Panc1 (cell line): ENCODE measurements at regions not wholly inside any gene's neighbourhood (a gene's known extent, or its start where the extent isn't known, plus 50 kb on each side); places are given as distances from the start of the nearest gene placed in this dataset.

Experiments
- ATAC-seq: fragments of 200-7000 bp; cut with Tn5 transposase; 2 replicates; pipeline ENCODE4 v1.9.1; 2020; ENCODE audit warnings: mild to moderate bottlenecking, moderate library complexity
- BruUV-seq: library from RNA; stranded (reverse); fragments of 400-500 nt; replicated peaks from 2 replicates; lab custom pipeline; 2021; lab: Mats Ljungman, UMichigan
- CTCF ChIA-PET: fragments of 300-600 bp; sonication (Branson Sonifier 250); formaldehyde crosslinking; loops from one replicate; lab custom pipeline; 2022; ENCODE audit warnings: antibody characterized with exemption; lab: Charles Lee
- POLR2A ChIA-PET: fragments of 300-600 bp; sonication (Branson Sonifier 250); formaldehyde crosslinking; loops from one replicate; lab custom pipeline; 2022; ENCODE audit warnings: antibody characterized with exemption; lab: Charles Lee
- DNase-seq: peaks from one replicate; pipeline ENCODE4 v3.0.0-alpha.2; 2010; ENCODE audit warnings: low read depth, low spot score
- H3K27ac ChIP-seq: 2 replicates; pipeline ENCODE4 v1.5.1; 2011; ENCODE audit warnings: mild to moderate bottlenecking, low read length, inconsistent platforms
- H3K27me3 ChIP-seq: fragments of 200-500 bp; sonication (Bioruptor generic); 2 replicates; pipeline ENCODE4 v1.6.0; 2014; ENCODE audit warnings: low read length, inconsistent platforms; ENCODE audit not compliant: control insufficient read depth, insufficient read depth
- H3K36me3 ChIP-seq: fragments of 200-500 bp; sonication (Bioruptor generic); 2 replicates; pipeline ENCODE4 v1.5.1; 2014; ENCODE audit warnings: inconsistent platforms, mild to moderate bottlenecking, low read length, moderate library complexity; ENCODE audit not compliant: control insufficient read depth, insufficient read depth
- H3K4me1 ChIP-seq: 2 replicates; pipeline ENCODE4 v1.5.1; 2011; ENCODE audit warnings: inconsistent platforms, mild to moderate bottlenecking, low read length, moderate library complexity; ENCODE audit not compliant: control insufficient read depth, insufficient read depth
- H3K4me3 ChIP-seq, 2 experiments: 2 replicates each; pipeline ENCODE4 v1.5.1; 2011 to 2012; ENCODE audit warnings: low read depth in 2 of 2, low read length in 2 of 2, mild to moderate bottlenecking in 2 of 2, inconsistent platforms in 1 of 2, moderate library complexity in 1 of 2
- H3K9me3 ChIP-seq: fragments of 200-500 bp; sonication (Bioruptor generic); 2 replicates; pipeline ENCODE4 v1.5.1; 2014; ENCODE audit warnings: low read depth, mild to moderate bottlenecking, inconsistent platforms, low read length, moderate library complexity; ENCODE audit not compliant: control insufficient read depth, insufficient read depth
- CTCF ChIP-seq: fragments of 450-650 bp; IDR thresholded peaks from 2 replicates; pipeline ENCODE4 v1.5.1; 2017; ENCODE audit warnings: mild to moderate bottlenecking
- POLR2AphosphoS5 ChIP-seq: IDR thresholded peaks from 2 replicates; pipeline ENCODE4 v1.6.1; 2012; ENCODE audit warnings: mild to moderate bottlenecking, low read depth, low read length, moderate library complexity
- REST ChIP-seq, 2 experiments: IDR thresholded peaks; 2 replicates each; pipeline ENCODE4 v1.6.1; 2011 to 2012; ENCODE audit warnings: low read depth in 2 of 2, control low read depth in 1 of 2, low read length in 1 of 2, mild to moderate bottlenecking in 1 of 2, moderate library complexity in 1 of 2; ENCODE audit not compliant: insufficient read depth in 1 of 2
- SIN3A ChIP-seq: IDR thresholded peaks from 2 replicates; pipeline ENCODE4 v1.6.1; 2012; ENCODE audit warnings: low read depth, mild to moderate bottlenecking, low read length, moderate library complexity, borderline replicate concordance; ENCODE audit not compliant: insufficient read depth
- TCF7L2 ChIP-seq: IDR thresholded peaks from 2 replicates; pipeline ENCODE4 v1.6.1; 2011; ENCODE audit warnings: mild to moderate bottlenecking, low read depth, low read length, inconsistent platforms
- in situ Hi-C: cut with HindIII; loops from 2 replicates; pipeline ENCODE4 v1.10.0; 2016; ENCODE audit warnings: low sequenced_read_pairs, low pct_unique_long_range_greater_than_20kb
- intact Hi-C: fragments of 100-400 bp; cut with micrococcal nuclease; formaldehyde crosslinking; loops from one replicate; pipeline ENCODE4 v1.10.0; 2022; ENCODE audit not compliant: unreplicated experiment

DNA sequence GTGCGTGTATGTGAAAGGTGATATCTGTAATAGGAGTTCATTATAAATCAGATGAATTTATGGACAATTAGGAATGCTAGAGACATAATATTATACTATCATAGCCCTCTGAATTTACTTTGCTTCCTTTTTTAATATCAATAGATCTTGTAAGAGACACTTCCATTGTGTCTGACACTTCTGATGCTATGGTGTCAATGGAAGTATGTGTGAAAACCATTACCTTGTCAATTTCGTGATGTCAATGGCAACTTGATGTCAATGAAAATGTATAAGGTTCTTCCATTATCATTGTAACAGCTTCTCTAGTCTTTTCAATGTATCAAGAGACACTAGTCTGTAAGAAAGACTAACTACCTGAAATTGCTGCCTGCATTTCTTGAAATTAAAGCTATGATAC lies 296.8 kb upstream of the DPYD start:
- intact Hi-C loops (no loop called here), in situ Hi-C loops (no loop called here)
- TF ChIP-seq CTCF (no peak), TCF7L2 (no peak), POLR2AphosphoS5 (no peak), SIN3A (no peak), REST (IDR thresholded peaks at IDR 0.05; ENCODE audit: insufficient read depth in 1 of 2, low read depth in 2 of 2, low read length in 1 of 2) (no peak)
- Histone ChIP-seq H3K27me3 (no peaks in the 10 kb centered on the region), H3K9me3 (no peaks in the 10 kb centered on the region), H3K36me3 (no peaks in the 10 kb centered on the region), H3K27ac (no peak overlapping the region), H3K4me1 (no peaks in the 10 kb centered on the region), H3K4me3 (no peak overlapping the region)
- no TSS peak for BruUV-seq
- DNase-seq (no peak), ATAC-seq (no peak)
- ChIA-PET CTCF (no interaction called here), POLR2A (no interaction called here)

DNA sequence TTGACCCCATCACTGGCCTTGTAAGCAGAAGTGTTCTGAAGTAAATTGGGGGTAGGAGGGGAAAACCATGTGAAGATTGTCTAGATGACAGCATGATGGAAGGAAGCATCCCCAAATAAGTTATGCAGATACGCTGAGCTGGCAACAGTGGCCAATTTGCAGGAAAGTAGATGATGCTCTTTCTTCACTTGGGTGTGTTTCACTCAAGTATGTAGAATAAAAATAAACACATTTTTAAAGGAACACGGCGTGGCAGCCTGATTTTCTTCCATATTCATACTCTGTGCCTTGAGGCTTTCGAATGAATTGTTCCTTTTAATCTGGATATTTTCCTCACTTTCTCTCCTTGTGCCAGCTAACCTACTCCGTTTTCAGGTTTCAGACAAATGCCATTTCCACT lies 295.5 kb upstream of the DPYD start:
- no peak for TF ChIP-seq REST (IDR thresholded peaks at IDR 0.05; ENCODE audit: insufficient read depth in 1 of 2, low read depth in 2 of 2, low read length in 1 of 2)
- TF ChIP-seq TCF7L2 = no peak
- TF ChIP-seq CTCF = no peak
- TF ChIP-seq SIN3A = no peak
- no peak for TF ChIP-seq POLR2AphosphoS5
- BruUV-seq = no TSS peak
- intact Hi-C loops = no loop called here
- ChIA-PET CTCF (interaction anchor here (0.6 kb wide), 1 partner anchor 10 kb away, joined by 4 read pairs; no protein-coding TSS in a partner anchor), POLR2A (no interaction called here)
- no peaks in the 10 kb centered on the region for H3K4me1 ChIP-seq
- in situ Hi-C loops = no loop called here
- H3K9me3 ChIP-seq = no peaks in the 10 kb centered on the region
- no peak overlapping the region for H3K27ac ChIP-seq
- no peaks in the 10 kb centered on the region for H3K27me3 ChIP-seq
- no peak for ATAC-seq
- H3K36me3 ChIP-seq = no peaks in the 10 kb centered on the region
- DNase-seq = no peak
- H3K4me3 ChIP-seq = no peak overlapping the region
